BE2C (cell line): ENCODE measurements at regions not wholly inside any gene's neighbourhood (a gene's known extent, or its start where the extent isn't known, plus 50 kb on each side); places are given as distances from the start of the nearest gene placed in this dataset.
A peak's percentile ranks its signal among the peaks of the same experiment; 100 is the strongest.
"Not testable (repeated sequence)": the region's sequence is repeated elsewhere in the genome, so short reads cannot be mapped to it uniquely, and the experiment has no call there.

ENCODE experiments used
- DNase-seq: peaks from one replicate; pipeline ENCODE4 v3.0.0-alpha.2; 2020
- H3K27me3 ChIP-seq: fragments of 250-450 bp; sonication (Bioruptor Pico); 2 replicates; pipeline ENCODE4 v1.5.1; 2020; ENCODE audit warnings: mild to moderate bottlenecking
- H3K36me3 ChIP-seq: fragments of 250-450 bp; sonication (Bioruptor Pico); 2 replicates; pipeline ENCODE4 v1.5.1; 2020; ENCODE audit warnings: mild to moderate bottlenecking
- H3K4me1 ChIP-seq: fragments of 250-450 bp; sonication (Bioruptor Pico); 2 replicates; pipeline ENCODE4 v1.5.1; 2020
- H3K4me3 ChIP-seq: 2 replicates; pipeline ENCODE4 v1.5.1; 2011; ENCODE audit warnings: low read depth, low read length
- H3K9me3 ChIP-seq: fragments of 250-450 bp; sonication (Bioruptor Pico); 2 replicates; pipeline ENCODE4 v1.5.1; 2020
- TF ChIP-seq, protein P1 (sequence below): IDR thresholded peaks from 2 replicates; pipeline ENCODE4 v1.5.1; 2012; ENCODE audit warnings: mild to moderate bottlenecking, low read depth, low read length

DNA sequence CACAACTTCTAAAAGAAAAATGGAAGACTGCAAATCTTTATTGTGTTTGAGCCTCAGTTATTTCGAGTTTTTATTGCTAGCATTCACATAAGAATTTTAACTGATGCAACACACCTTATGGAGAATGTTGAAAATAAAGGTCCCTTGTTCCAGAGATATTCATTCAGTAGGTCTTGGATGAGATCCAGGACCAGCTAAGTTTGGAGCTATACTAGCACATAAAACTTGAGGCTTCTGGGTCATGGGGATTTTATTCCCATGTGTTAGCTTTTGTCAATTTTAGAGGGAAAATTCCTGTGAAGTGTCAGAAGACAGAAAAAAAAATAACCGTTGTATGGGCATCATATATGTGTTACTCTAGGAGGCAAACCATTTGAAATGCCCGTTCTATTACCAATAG, 693.2 kb upstream of the MIS18BP1 start:
- TF ChIP-seq, protein P1, sequence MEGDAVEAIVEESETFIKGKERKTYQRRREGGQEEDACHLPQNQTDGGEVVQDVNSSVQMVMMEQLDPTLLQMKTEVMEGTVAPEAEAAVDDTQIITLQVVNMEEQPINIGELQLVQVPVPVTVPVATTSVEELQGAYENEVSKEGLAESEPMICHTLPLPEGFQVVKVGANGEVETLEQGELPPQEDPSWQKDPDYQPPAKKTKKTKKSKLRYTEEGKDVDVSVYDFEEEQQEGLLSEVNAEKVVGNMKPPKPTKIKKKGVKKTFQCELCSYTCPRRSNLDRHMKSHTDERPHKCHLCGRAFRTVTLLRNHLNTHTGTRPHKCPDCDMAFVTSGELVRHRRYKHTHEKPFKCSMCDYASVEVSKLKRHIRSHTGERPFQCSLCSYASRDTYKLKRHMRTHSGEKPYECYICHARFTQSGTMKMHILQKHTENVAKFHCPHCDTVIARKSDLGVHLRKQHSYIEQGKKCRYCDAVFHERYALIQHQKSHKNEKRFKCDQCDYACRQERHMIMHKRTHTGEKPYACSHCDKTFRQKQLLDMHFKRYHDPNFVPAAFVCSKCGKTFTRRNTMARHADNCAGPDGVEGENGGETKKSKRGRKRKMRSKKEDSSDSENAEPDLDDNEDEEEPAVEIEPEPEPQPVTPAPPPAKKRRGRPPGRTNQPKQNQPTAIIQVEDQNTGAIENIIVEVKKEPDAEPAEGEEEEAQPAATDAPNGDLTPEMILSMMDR = no peak
- Histone ChIP-seq H3K4me1 (no peaks in the 10 kb centered on the region), H3K36me3 (no peaks in the 10 kb centered on the region), H3K27me3 (no peaks in the 10 kb centered on the region), H3K9me3 (no peaks in the 10 kb centered on the region), H3K4me3 (no peak overlapping the region)
- DNase-seq = no peak

DNA sequence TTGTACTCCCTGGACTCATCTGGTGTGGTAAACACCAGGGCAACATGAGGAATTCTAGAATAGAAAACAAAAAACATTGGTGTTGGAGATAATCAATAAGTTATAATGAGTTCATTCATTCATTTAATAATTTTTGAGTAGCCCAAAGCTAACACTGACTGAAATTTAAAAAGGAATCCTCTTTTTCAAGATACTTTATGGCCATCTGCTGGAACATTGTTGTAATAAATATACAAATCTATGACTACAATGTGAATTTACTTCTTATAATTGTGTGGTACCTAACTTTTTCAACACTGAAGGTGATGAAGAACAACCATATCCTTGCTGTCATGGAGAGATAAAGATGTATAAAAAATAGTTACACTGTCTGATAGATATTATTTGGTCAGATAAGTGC, 687.3 kb upstream of the MIS18BP1 start:
- no peak for DNase-seq
- no peak overlapping the region for H3K4me3 ChIP-seq
- H3K4me1 ChIP-seq = no peaks in the 10 kb centered on the region
- H3K9me3 ChIP-seq = no peaks in the 10 kb centered on the region
- H3K36me3 ChIP-seq = no peaks in the 10 kb centered on the region
- TF ChIP-seq, protein P1 = no peak
- H3K27me3 ChIP-seq = no peaks in the 10 kb centered on the region

DNA sequence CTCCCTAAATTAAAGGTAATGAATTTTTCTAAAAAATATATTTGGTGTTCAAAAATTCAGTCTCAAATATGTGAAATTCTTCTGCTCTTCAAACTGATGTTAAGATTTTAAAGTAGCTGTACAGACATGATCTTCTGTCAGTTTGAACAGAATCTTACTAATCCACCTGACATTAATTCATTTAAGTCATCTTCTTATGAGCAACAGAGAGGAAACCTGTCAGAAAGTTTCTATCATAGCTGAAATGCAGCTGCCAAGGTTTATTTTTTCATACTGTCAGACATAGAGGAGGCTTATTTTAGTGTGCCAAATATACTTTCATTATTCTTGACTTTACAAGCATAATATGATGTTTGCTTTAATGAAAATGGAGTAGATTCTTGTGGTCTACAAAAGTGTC, 686.6 kb upstream of the MIS18BP1 start:
- H3K36me3 ChIP-seq = no peaks in the 10 kb centered on the region
- no peaks in the 10 kb centered on the region for H3K4me1 ChIP-seq
- no peaks in the 10 kb centered on the region for H3K9me3 ChIP-seq

DNA sequence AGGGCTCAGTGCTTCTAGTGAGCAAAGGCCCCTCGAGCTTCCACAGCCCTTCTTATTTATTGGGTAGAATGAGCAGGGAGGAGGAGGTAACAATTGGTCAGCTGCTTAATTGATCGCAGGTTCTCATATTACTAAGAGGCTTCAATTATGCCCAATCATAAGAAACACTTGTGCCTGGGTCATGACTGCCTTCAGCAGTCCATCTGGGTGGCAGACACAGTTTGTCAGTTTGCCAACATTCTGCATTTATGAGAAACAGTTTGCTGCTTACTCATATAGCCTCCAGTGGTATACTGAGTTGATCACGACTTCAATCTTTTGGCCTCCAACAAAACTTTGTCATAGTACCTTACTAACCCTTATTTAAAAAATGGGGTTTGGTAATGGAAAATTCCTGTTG, 667.0 kb upstream of the MIS18BP1 start:
- H3K4me1 ChIP-seq, H3K4me3 ChIP-seq, H3K27me3 ChIP-seq, H3K9me3 ChIP-seq, H3K36me3 ChIP-seq: not testable (repeated sequence)
- peak; percentile 49 for DNase-seq

More for the DNA sequence above, 686.6 kb upstream of the MIS18BP1 start:
- no peak for DNase-seq
- TF ChIP-seq, protein P1 = no peak
- no peak overlapping the region for H3K4me3 ChIP-seq
- H3K27me3 ChIP-seq = no peaks in the 10 kb centered on the region

DNA sequence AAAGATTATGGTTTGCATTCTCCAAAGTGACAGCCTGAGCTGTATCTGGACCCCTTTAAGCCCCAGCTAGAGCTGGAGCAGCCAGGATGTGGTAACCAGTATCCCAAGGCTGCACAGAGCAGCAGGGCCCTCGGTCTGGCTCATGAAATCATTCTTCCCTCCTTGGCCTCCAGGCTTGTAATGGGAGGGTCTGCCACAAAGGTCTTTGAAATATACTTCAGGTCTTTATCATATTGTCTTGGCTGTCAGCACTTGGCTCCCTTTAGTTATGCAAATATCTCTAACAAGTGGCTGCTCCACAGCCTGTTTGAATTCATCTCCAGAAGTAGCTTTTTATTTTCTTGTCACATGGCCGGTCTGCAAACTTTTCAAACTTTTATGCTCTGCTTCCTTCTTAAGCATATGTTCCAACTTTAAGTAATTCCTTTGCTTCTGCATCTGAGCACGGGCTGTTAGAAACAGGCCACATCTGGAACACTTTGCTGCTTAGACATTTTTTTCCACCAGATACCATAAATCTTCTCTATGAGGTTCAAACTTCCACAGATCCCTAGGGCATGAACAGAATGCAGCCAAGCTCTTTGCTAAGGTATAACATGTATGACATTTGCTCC, 663.4 kb upstream of the MIS18BP1 start:
- Histone ChIP-seq H3K36me3 (no peaks in the 10 kb centered on the region), H3K9me3 (no peaks in the 10 kb centered on the region), H3K4me3 (no peak overlapping the region), H3K4me1 (no peaks in the 10 kb centered on the region), H3K27me3 (no peaks in the 10 kb centered on the region)
- DNase-seq = no peak
- TF ChIP-seq, protein P1 = no peak

DNA sequence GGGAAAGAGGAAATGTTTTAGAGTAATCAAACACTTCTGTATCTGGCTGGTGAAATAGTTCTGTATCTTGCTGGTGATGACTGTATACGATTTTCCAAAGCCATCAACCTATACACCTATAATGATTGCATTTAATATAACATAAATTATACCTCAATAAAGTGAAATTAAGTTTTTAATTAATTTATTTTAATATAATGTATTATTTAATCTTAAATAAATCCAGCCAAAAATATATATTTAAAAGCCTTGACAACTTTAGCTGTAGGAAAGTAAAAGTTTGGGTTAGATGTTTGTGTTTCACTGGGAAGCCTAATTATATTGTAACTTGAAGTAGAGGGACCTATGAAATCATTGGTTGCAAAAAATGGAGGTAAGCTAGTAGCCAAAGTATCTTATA, 654.8 kb upstream of the MIS18BP1 start:
- no peaks in the 10 kb centered on the region for H3K9me3 ChIP-seq
- H3K36me3 ChIP-seq = no peaks in the 10 kb centered on the region
- TF ChIP-seq, protein P1 = no peak

DNA sequence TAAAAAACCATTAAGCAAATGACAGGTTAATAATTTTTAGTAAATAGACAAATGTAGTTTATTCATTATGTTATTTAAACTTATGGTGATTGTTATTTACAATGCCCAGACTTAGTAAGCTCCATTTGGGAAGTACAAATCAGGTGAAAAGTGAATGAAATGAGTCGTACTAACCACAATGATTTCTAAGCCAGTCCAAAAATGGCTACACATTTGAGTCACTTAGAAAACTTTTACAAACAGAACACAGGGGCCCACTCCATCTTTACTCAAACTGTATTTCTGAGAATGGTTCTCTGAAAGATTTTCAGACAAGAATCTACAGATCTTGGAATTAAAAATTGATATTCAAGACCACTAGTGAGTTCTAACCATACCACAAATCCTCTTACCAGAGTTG, 653.3 kb upstream of the MIS18BP1 start:
- Histone ChIP-seq H3K4me3 (no peak overlapping the region), H3K9me3 (no peaks in the 10 kb centered on the region), H3K4me1 (no peaks in the 10 kb centered on the region), H3K36me3 (no peaks in the 10 kb centered on the region), H3K27me3 (no peaks in the 10 kb centered on the region)
- DNase-seq = no peak
- TF ChIP-seq, protein P1 = no peak

More for the DNA sequence above, 654.8 kb upstream of the MIS18BP1 start:
- Histone ChIP-seq H3K4me1 (no peaks in the 10 kb centered on the region), H3K4me3 (no peak overlapping the region), H3K27me3 (no peaks in the 10 kb centered on the region)
- DNase-seq = no peak
